Spleen (tissue), 7 donors: ENCODE measurements at regions not wholly inside any gene's neighbourhood (a gene's known extent, or its start where the extent isn't known, plus 50 kb on each side); places are given as distances from the start of the nearest gene placed in this dataset.

Experiments
- CTCF ChIP-seq, 11 experiments: fragments of 200-600 bp in 7 of 11; fragments of 450-650 bp in 4 of 11; sonication (generic) in 4 of 11; IDR thresholded peaks in 8 of 11; conservative IDR thresholded peaks in 3 of 11; 1 replicate in 7 of 11; 2 replicates in 4 of 11; pipeline versions ENCODE4 v1.4.0 to v1.8.0; 2016 to 2021; ENCODE audit warnings: antibody characterized with exemption in 11 of 11, inconsistent platforms in 4 of 11, mild to moderate bottlenecking in 1 of 11
- POLR2A ChIP-seq, 3 donors: fragments of 450-650 bp; IDR thresholded peaks; one replicate each; pipeline ENCODE4 v1.5.1; 2017; ENCODE audit warnings: antibody characterized with exemption in 3 of 3, mild to moderate bottlenecking in 1 of 3
- POLR2AphosphoS5 ChIP-seq, 3 donors: sonication (generic); formaldehyde crosslinking; IDR thresholded peaks; one replicate each; pipeline ENCODE4 v1.5.1; 2017; ENCODE audit warnings: antibody characterized with exemption in 3 of 3
- donor health status: DM: no; HTN: no; CAD: no; lungs with moderate emphysema.
- donor health status: DM: no; HTN: no; CAD: no.
- donor health status: DM: no; HTN: no; CAD: no.

- TF ChIP-seq CTCF (IDR thresholded peaks at IDR 0.05 in 8 of 11, conservative IDR thresholded peaks at IDR 0.05 in 3 of 11) (no peak), POLR2AphosphoS5 (IDR thresholded peaks at IDR 0.05) (no peak), POLR2A (IDR thresholded peaks at IDR 0.05) (no peak)
Observed at GRCh38 chr3:182172534-182172933, 460.8 kb downstream of the SOX2 start.
